Dendritic cell treated with granulocyte-macrophage colony-stimulating factor and Interleukin-4, amounts not matched to agents 40 ng/mL and 50 ng/mL, for 4 days (primary cell): ENCODE measurements at regions not wholly inside any gene's neighbourhood (a gene's known extent, or its start where the extent isn't known, plus 50 kb on each side); places are given as distances from the start of the nearest gene placed in this dataset.

ENCODE experiments used
- H3K27ac Mint-ChIP-seq: one replicate; pipeline ENCODE4 v1.8.0; 2022; ENCODE audit warnings: mild to moderate bottlenecking, mixed read lengths
- H3K27me3 Mint-ChIP-seq: one replicate; pipeline ENCODE4 v1.8.0; 2022; ENCODE audit warnings: mild to moderate bottlenecking, mixed read lengths
- H3K36me3 Mint-ChIP-seq: one replicate; pipeline ENCODE4 v1.8.0; 2022; ENCODE audit warnings: low read depth, mixed read lengths
- H3K4me1 Mint-ChIP-seq: one replicate; pipeline ENCODE4 v1.8.0; 2022; ENCODE audit warnings: low read depth, mixed read lengths
- H3K4me3 Mint-ChIP-seq: one replicate; pipeline ENCODE4 v1.8.0; 2022; ENCODE audit warnings: mild to moderate bottlenecking, moderate library complexity, mixed read lengths
- H3K9me3 Mint-ChIP-seq: one replicate; pipeline ENCODE4 v1.8.0; 2022; ENCODE audit warnings: mixed read lengths
- intact Hi-C: fragments of 100-400 bp; cut with micrococcal nuclease; formaldehyde crosslinking; loops from one replicate; pipeline ENCODE4 v1.15.0; 2022

- Mint-ChIP-seq H3K36me3 (no peaks in the 10 kb centered on the region), H3K27me3 (peaks cover 3% of the 10 kb centered on the region), H3K27ac (no peak overlapping the region), H3K4me1 (no peaks in the 10 kb centered on the region), H3K9me3 (no peaks in the 10 kb centered on the region), H3K4me3 (no peak overlapping the region)
- intact Hi-C loops: no loop called here
Observed at GRCh38 chr14:87879389-87879788, 113.6 kb downstream of the GALC start.

DNA sequence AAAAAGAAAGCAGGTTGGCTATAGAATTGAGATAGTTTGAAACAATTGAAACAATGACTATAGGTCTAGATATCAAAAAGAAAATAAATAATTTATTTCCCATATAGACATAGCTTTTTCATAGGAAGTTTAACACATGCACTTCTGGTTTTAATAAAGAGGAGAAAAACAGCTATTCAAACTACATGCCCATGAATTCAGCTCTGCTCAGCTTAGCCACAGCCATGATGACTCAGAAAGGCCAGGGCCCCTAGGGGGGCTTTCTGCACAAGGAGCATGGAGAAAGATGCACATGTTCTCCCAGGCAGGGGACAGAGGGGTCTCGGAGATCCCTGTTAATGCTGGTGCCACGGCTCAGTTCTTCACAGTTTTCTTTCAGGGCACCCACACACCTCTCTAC is 114.0 kb downstream of the GALC start:
- no peak overlapping the region for H3K27ac Mint-ChIP-seq

GRCh38 chr14:87877877-87878276 is 115.1 kb downstream of the GALC start:
- no peaks in the 10 kb centered on the region for H3K9me3 Mint-ChIP-seq
- peaks cover 3% of the 10 kb centered on the region for H3K27me3 Mint-ChIP-seq
- H3K4me3 Mint-ChIP-seq: no peak overlapping the region
- intact Hi-C loops: no loop called here
- H3K36me3 Mint-ChIP-seq: no peaks in the 10 kb centered on the region
- no peak overlapping the region for H3K27ac Mint-ChIP-seq
- no peaks in the 10 kb centered on the region for H3K4me1 Mint-ChIP-seq

More for the DNA sequence above, 114.0 kb downstream of the GALC start:
- Mint-ChIP-seq H3K27me3 (peaks cover 3% of the 10 kb centered on the region), H3K9me3 (no peaks in the 10 kb centered on the region), H3K36me3 (no peaks in the 10 kb centered on the region), H3K4me1 (no peaks in the 10 kb centered on the region), H3K4me3 (no peak overlapping the region)
- intact Hi-C loops: no loop called here

- intact Hi-C loops: no loop called here
- H3K36me3 Mint-ChIP-seq: no peaks in the 10 kb centered on the region
- no peak overlapping the region for H3K27ac Mint-ChIP-seq
- H3K9me3 Mint-ChIP-seq: no peaks in the 10 kb centered on the region
- peaks cover 2% of the 10 kb centered on the region for H3K27me3 Mint-ChIP-seq
- H3K4me1 Mint-ChIP-seq: no peaks in the 10 kb centered on the region
- no peak overlapping the region for H3K4me3 Mint-ChIP-seq
Observed at GRCh38 chr14:87874676-87875075, 118.3 kb downstream of the GALC start.

DNA sequence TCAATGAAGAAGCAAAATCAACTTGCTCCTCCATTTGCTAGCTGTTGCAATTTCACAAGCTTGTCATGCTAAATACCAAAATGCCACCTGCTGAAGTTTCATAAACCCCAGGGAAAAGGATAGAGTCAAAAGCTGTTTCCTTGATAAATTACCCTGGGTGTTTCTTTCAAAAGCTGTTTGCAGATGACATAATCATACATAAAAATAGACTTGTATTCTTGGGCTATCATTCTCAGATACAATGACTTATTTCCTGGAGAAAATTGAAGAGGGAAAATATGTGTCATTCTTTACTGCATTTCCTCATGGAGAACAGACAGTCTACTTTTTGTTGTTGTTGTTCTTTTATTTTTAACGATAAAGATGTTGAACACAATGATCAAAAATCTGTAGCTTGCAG is 119.2 kb downstream of the GALC start:
- no peak overlapping the region for H3K27ac Mint-ChIP-seq
- H3K4me1 Mint-ChIP-seq: no peaks in the 10 kb centered on the region
- H3K9me3 Mint-ChIP-seq: no peaks in the 10 kb centered on the region
- intact Hi-C loops: no loop called here
- H3K27me3 Mint-ChIP-seq: no peaks in the 10 kb centered on the region
- H3K4me3 Mint-ChIP-seq: no peak overlapping the region
- no peaks in the 10 kb centered on the region for H3K36me3 Mint-ChIP-seq

GRCh38 chr14:87869619-87870583 is 123.1 kb downstream of the GALC start:
- intact Hi-C loops: no loop called here
- no peaks in the 10 kb centered on the region for H3K9me3 Mint-ChIP-seq
- H3K27me3 Mint-ChIP-seq: no peaks in the 10 kb centered on the region
- H3K4me1 Mint-ChIP-seq: no peaks in the 10 kb centered on the region
- H3K36me3 Mint-ChIP-seq: no peaks in the 10 kb centered on the region
- H3K27ac Mint-ChIP-seq: no peak overlapping the region
- H3K4me3 Mint-ChIP-seq: no peak overlapping the region

GRCh38 chr14:87868920-87869319 is 124.1 kb downstream of the GALC start:
- Mint-ChIP-seq H3K36me3 (no peaks in the 10 kb centered on the region), H3K4me1 (no peaks in the 10 kb centered on the region), H3K27me3 (no peaks in the 10 kb centered on the region), H3K4me3 (no peak overlapping the region), H3K27ac (no peak overlapping the region), H3K9me3 (no peaks in the 10 kb centered on the region)
- intact Hi-C loops: no loop called here

GRCh38 chr14:87866116-87866515 is 126.9 kb downstream of the GALC start:
- Mint-ChIP-seq H3K36me3 (no peaks in the 10 kb centered on the region), H3K27ac (no peak overlapping the region), H3K4me3 (no peak overlapping the region)

DNA sequence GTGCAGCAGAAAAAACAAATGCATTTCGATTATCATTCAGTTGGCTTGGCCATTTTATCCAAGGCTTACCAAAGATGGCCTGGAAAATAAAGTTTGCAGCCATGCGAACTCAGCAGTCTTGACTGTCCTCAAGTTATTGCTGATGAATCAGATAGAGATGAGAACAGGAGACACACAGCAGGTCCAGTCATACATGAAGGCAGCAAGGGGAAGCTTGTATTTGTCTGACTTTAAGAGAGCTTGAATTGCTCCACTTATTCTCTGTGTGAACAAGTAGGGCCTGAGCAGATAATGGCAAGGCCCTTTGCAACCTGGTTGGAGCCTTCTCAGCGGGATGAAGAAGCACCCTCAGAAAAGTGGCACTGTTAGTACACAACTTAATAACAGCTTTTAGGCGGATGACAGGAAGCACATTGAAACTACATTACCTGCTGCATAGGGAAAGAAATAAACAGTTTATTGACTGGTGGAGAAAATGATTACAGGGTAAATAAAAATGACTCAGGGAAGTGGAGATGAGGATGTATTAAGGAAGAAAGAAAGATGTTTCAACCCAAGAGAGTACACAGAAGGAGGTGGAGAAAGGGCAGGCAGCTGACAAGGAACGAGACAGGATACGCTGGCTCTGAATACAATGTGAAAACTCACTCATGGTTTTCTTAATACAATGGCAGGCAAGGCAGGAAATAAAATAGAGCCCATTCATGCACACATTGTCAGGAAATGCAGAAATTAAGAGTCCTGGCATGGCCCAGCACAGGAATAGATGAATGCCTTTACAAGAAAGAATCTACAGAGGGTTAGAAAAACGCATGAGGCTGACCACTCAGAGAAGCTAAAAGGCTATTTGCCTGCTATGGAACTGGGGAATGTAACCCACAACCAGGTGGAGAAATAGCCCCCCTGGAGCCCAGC is 128.4 kb downstream of the GALC start:
- H3K4me1 Mint-ChIP-seq: no peaks in the 10 kb centered on the region
- H3K36me3 Mint-ChIP-seq: no peaks in the 10 kb centered on the region
- H3K27me3 Mint-ChIP-seq: no peaks in the 10 kb centered on the region
- H3K4me3 Mint-ChIP-seq: no peak overlapping the region
- intact Hi-C loops: no loop called here
- no peak overlapping the region for H3K27ac Mint-ChIP-seq
- no peaks in the 10 kb centered on the region for H3K9me3 Mint-ChIP-seq

More at GRCh38 chr14:87866116-87866515, 126.9 kb downstream of the GALC start:
- Mint-ChIP-seq H3K9me3 (no peaks in the 10 kb centered on the region), H3K4me1 (no peaks in the 10 kb centered on the region), H3K27me3 (no peaks in the 10 kb centered on the region)
- intact Hi-C loops: no loop called here

- Mint-ChIP-seq H3K27me3 (no peaks in the 10 kb centered on the region), H3K4me1 (no peaks in the 10 kb centered on the region), H3K27ac (no peak overlapping the region), H3K9me3 (no peaks in the 10 kb centered on the region), H3K4me3 (no peak overlapping the region), H3K36me3 (no peaks in the 10 kb centered on the region)
- intact Hi-C loops: no loop called here
Observed at GRCh38 chr14:87863047-87863446, 129.9 kb downstream of the GALC start.

- intact Hi-C loops: no loop called here
- H3K27ac Mint-ChIP-seq: no peak overlapping the region
- no peak overlapping the region for H3K4me3 Mint-ChIP-seq
- H3K4me1 Mint-ChIP-seq: no peaks in the 10 kb centered on the region
- no peaks in the 10 kb centered on the region for H3K9me3 Mint-ChIP-seq
- no peaks in the 10 kb centered on the region for H3K27me3 Mint-ChIP-seq
- no peaks in the 10 kb centered on the region for H3K36me3 Mint-ChIP-seq
Observed at GRCh38 chr14:87852107-87852506, 140.9 kb downstream of the GALC start.

DNA sequence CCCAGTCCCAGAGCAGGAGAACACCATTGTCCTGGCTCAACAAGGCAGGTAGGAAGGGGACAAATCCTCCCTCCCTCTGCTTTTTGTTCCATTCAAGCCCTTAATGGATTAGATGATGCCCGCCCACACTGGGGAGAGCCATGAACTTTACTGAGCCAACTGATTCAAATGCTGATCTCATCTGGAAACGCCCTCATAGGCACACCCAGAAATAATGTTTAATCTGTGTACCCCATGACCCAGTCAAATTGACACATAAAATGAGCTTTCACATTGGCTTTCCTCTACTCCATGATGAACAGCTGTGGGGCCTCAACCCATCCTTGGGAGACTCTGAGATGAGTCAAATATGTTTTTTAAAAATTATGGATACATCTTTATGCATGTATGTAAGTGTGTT is 141.8 kb downstream of the GALC start:
- H3K36me3 Mint-ChIP-seq: no peaks in the 10 kb centered on the region
- no peak overlapping the region for H3K4me3 Mint-ChIP-seq
- no peak overlapping the region for H3K27ac Mint-ChIP-seq
- intact Hi-C loops: no loop called here
- no peaks in the 10 kb centered on the region for H3K27me3 Mint-ChIP-seq
- H3K9me3 Mint-ChIP-seq: peaks cover under 1% of the 10 kb centered on the region
- H3K4me1 Mint-ChIP-seq: no peaks in the 10 kb centered on the region

- peaks cover 5% of the 10 kb centered on the region for H3K9me3 Mint-ChIP-seq
- H3K27ac Mint-ChIP-seq: no peak overlapping the region
- no peaks in the 10 kb centered on the region for H3K4me1 Mint-ChIP-seq
- H3K4me3 Mint-ChIP-seq: no peak overlapping the region
- intact Hi-C loops: no loop called here
- no peaks in the 10 kb centered on the region for H3K36me3 Mint-ChIP-seq
- H3K27me3 Mint-ChIP-seq: no peaks in the 10 kb centered on the region
Observed at GRCh38 chr14:87847216-87847755, 145.7 kb downstream of the GALC start.

GRCh38 chr14:87840906-87841305 is 152.1 kb downstream of the GALC start:
- intact Hi-C loops: no loop called here
- Mint-ChIP-seq H3K36me3 (no peaks in the 10 kb centered on the region), H3K27me3 (no peaks in the 10 kb centered on the region), H3K27ac (no peak overlapping the region), H3K4me3 (no peak overlapping the region), H3K9me3 (peaks cover 2% of the 10 kb centered on the region), H3K4me1 (no peaks in the 10 kb centered on the region)
